ENCODE measurements at regions not wholly inside any gene's neighbourhood (a gene's known extent, or its start where the extent isn't known, plus 50 kb on each side); places are given as distances from the start of the nearest gene placed in this dataset.

DNA sequence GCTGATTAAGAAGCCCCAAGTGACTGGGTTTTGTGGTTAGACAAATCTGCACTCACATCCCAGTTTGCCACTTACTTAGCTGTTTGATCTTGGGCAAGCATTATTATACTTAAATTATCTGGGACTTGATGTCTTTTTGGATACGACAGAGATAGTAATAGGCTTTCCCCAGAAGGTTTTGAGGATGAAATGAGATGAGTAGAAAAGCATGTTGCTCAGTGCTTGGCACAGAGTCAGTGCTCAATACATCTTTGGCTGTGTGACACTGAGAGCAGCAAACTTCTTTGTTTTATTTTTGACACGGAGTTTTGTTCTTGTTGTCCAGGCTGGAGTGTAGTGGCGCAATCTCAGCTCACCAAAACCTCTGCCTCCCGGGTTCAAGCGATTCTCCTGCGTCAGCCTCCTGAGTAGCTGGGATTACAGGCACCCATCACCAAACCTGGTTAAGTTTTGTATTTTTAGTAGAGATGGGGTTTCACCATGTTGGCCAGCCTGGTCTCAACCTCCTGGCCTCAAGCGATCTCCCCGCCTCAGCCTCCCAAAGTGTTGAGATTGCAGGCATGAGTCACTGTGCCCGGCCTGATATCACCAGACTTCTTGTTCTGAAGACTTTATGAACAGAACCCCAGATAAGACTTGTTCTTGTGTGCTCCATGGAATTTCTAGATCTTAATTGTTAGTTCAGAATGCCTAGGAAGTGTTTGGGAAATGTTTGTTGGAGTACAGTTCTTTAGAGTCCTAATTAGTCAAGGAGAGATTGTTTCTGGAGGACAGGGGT lies 521.2 kb downstream of the SLC4A3 start:
- no peaks in the 10 kb centered on the region for H3K9me3 ChIP-seq (ENCODE audit: insufficient read depth, low read depth, low read length)
- H3K27me3 ChIP-seq (ENCODE audit: insufficient read depth, low read length) = no peaks in the 10 kb centered on the region
- H3K4me1 ChIP-seq (ENCODE audit: insufficient read depth, low read length) = no peaks in the 10 kb centered on the region
- H3K4me3 ChIP-seq (ENCODE audit: low read length) = no peak overlapping the region
- no peaks in the 10 kb centered on the region for H3K36me3 ChIP-seq (ENCODE audit: insufficient read depth, low read length)
- no peak overlapping the region for H3K27ac ChIP-seq (ENCODE audit: low read depth, low read length)
- WGBS = 96% methylated on average over 9 of the region's 9 CpGs
- no peak overlapping the region for H3K9ac ChIP-seq (ENCODE audit: low read depth, low read length)

DNA sequence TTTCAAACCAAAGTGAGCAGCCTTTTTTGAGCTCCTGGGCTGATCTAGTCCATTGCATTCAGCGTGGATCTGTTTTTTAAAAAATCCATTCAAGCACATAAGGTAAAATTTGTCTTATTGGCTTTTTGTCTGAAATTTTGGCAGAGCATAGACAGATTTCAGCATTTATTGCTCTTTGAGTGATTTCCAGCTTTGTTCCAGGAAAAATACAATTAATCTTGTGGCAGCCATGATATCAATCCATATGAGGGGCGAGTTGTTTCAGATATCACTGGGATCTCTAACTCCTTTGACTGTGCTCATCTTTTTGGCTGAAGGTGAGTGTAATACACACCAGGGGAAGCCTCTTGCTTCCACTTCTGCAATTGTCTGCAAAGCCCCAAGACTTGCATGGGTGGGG lies 523.9 kb downstream of the SLC4A3 start:
- no peaks in the 10 kb centered on the region for H3K9me3 ChIP-seq (ENCODE audit: insufficient read depth, low read depth, low read length)
- H3K9ac ChIP-seq (ENCODE audit: low read depth, low read length) = no peak overlapping the region
- WGBS = 97% methylated on average over 2 of the region's 2 CpGs

DNA sequence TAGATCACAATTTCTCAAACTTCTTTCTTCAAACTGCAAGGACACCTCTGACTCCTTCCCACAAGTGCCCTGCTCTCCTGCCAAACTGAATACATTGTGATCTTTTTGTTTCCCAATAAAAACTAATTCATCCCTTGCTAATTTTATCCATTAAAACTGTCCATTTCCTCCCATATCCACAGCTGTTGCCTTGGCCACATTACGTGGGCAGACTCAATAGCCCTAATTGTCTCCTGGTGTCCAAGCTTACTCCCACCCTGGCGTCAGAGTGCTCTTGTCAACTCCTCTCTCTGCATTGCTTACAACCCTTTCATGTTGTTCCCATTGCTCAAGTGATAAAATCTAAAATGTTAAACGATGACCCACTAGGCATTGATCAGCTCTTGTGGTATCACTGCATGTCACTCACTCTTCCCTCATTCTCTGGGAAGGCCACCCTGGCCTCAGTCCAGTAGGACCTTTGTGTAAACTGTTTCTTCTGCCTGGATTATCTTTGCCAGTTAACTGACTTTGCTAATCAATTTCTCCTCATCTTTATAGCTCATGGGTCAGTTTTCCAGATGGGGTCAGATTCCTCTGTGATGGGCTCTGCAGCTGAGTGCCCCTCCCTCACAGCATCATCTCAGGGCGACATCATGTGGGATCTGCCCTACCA lies 525.0 kb downstream of the SLC4A3 start:
- Histone ChIP-seq H3K27ac (ENCODE audit: low read depth, low read length) (no peak overlapping the region), H3K4me1 (ENCODE audit: insufficient read depth, low read length) (no peaks in the 10 kb centered on the region), H3K36me3 (ENCODE audit: insufficient read depth, low read length) (no peaks in the 10 kb centered on the region), H3K27me3 (ENCODE audit: insufficient read depth, low read length) (no peaks in the 10 kb centered on the region), H3K4me3 (ENCODE audit: low read length) (no peak overlapping the region), H3K9me3 (ENCODE audit: insufficient read depth, low read depth, low read length) (no peaks in the 10 kb centered on the region), H3K9ac (ENCODE audit: low read depth, low read length) (no peak overlapping the region)
- WGBS = 91% methylated on average over 4 of the region's 4 CpGs

More for the DNA sequence above, 523.9 kb downstream of the SLC4A3 start:
- Histone ChIP-seq H3K4me1 (ENCODE audit: insufficient read depth, low read length) (no peaks in the 10 kb centered on the region), H3K27ac (ENCODE audit: low read depth, low read length) (no peak overlapping the region), H3K4me3 (ENCODE audit: low read length) (no peak overlapping the region), H3K27me3 (ENCODE audit: insufficient read depth, low read length) (no peaks in the 10 kb centered on the region), H3K36me3 (ENCODE audit: insufficient read depth, low read length) (no peaks in the 10 kb centered on the region)

DNA sequence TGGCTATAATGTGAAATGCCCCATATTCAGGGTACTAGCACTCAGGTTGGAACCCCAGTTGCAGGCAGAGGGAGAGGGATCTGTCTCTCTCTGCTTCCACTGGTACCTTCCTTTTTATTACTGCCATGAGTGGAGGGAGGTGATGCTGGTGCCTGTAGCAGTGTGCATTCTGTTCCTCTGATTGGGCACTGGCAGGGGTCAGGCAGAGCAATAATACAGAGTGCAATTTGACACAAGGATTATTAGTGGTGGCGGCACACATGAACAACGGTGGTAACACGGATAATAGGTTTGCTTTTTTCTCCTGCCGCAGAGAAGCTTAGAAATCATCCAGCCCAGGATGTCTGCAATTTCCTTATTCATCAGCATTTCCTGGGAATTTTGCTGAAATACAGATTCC lies 525.7 kb downstream of the SLC4A3 start:
- Histone ChIP-seq H3K27ac (ENCODE audit: low read depth, low read length) (no peak overlapping the region), H3K4me3 (ENCODE audit: low read length) (no peak overlapping the region), H3K36me3 (ENCODE audit: insufficient read depth, low read length) (no peaks in the 10 kb centered on the region), H3K9ac (ENCODE audit: low read depth, low read length) (no peak overlapping the region), H3K9me3 (ENCODE audit: insufficient read depth, low read depth, low read length) (no peaks in the 10 kb centered on the region), H3K4me1 (ENCODE audit: insufficient read depth, low read length) (no peaks in the 10 kb centered on the region), H3K27me3 (ENCODE audit: insufficient read depth, low read length) (no peaks in the 10 kb centered on the region)
- 94% methylated on average over 4 of the region's 4 CpGs for WGBS

DNA sequence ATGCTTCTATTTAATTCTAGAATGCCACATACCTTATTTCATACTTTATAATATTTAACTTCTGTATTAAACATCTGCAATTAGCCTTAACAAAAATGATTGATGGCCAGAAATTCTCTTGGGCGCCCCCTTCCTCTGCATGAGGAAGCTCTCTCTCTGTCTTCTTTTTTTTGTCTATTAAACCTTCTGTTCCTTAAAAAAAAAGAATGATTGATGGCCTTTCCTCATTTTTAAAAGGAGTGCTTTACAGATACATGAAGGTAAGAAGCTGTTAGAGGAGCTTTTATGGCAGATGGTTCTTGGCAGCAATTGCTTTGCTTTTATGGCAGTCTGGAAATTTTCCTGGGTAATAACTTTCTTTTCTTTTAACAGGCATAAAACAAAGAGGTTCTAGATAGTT lies 526.9 kb downstream of the SLC4A3 start:
- H3K4me1 ChIP-seq (ENCODE audit: insufficient read depth, low read length) = no peaks in the 10 kb centered on the region
- no peaks in the 10 kb centered on the region for H3K36me3 ChIP-seq (ENCODE audit: insufficient read depth, low read length)
- H3K27ac ChIP-seq (ENCODE audit: low read depth, low read length) = no peak overlapping the region
- H3K4me3 ChIP-seq (ENCODE audit: low read length) = no peak overlapping the region
- no peaks in the 10 kb centered on the region for H3K9me3 ChIP-seq (ENCODE audit: insufficient read depth, low read depth, low read length)
- WGBS = 87% methylated on average over 1 of the region's 1 CpG
- H3K27me3 ChIP-seq (ENCODE audit: insufficient read depth, low read length) = no peaks in the 10 kb centered on the region
- H3K9ac ChIP-seq (ENCODE audit: low read depth, low read length) = no peak overlapping the region

DNA sequence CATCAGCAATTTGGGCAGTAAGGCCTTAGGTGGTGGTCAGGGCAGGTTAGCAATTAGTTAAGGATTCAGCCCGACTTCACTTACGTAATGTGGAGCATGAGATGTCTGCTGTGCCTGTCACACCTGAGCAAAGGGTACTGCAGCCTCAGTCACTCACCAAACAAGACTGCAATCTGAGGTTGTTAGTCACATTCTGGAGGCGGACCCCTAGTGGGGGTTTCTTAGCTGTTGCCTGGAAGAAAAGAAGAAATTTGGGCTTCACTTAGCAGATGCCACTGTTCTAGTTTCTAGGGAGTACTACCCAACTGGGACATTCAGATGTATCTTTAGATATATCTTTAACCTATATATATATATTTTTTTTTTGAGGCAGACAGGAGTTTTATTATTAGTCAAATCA lies 529.9 kb downstream of the SLC4A3 start:
- no peaks in the 10 kb centered on the region for H3K9me3 ChIP-seq (ENCODE audit: insufficient read depth, low read depth, low read length)
- WGBS = 95% methylated on average over 3 of the region's 3 CpGs
- no peak overlapping the region for H3K9ac ChIP-seq (ENCODE audit: low read depth, low read length)
- H3K27ac ChIP-seq (ENCODE audit: low read depth, low read length) = no peak overlapping the region
- H3K4me3 ChIP-seq (ENCODE audit: low read length) = no peak overlapping the region
- H3K27me3 ChIP-seq (ENCODE audit: insufficient read depth, low read length) = no peaks in the 10 kb centered on the region
- H3K4me1 ChIP-seq (ENCODE audit: insufficient read depth, low read length) = no peaks in the 10 kb centered on the region
- no peaks in the 10 kb centered on the region for H3K36me3 ChIP-seq (ENCODE audit: insufficient read depth, low read length)

DNA sequence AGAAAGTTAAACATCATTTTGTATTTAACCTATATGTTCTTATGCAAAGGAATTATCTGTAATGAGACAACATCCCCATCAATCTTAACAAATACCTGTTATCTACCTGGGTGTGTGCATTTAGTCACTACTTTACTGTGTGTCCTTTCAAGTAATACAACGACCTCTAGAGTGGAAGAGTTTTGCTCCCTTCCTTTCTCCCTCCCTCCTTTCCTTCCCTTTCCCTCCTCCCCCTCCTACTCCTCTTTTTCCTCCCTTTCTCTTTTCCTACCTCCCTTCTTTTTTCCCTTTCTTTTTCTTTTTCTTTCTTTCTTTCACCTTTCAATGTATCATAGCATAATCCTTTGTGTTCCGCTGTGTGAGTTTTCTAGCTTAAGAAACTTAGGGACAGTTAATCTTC lies 532.3 kb downstream of the SLC4A3 start:
- Histone ChIP-seq H3K4me1 (ENCODE audit: insufficient read depth, low read length) (no peaks in the 10 kb centered on the region), H3K27me3 (ENCODE audit: insufficient read depth, low read length) (no peaks in the 10 kb centered on the region), H3K36me3 (ENCODE audit: insufficient read depth, low read length) (no peaks in the 10 kb centered on the region), H3K9me3 (ENCODE audit: insufficient read depth, low read depth, low read length) (no peaks in the 10 kb centered on the region), H3K27ac (ENCODE audit: low read depth, low read length) (no peak overlapping the region), H3K4me3 (ENCODE audit: low read length) (no peak overlapping the region), H3K9ac (ENCODE audit: low read depth, low read length) (no peak overlapping the region)
- WGBS = 78% methylated on average over 2 of the region's 2 CpGs

DNA sequence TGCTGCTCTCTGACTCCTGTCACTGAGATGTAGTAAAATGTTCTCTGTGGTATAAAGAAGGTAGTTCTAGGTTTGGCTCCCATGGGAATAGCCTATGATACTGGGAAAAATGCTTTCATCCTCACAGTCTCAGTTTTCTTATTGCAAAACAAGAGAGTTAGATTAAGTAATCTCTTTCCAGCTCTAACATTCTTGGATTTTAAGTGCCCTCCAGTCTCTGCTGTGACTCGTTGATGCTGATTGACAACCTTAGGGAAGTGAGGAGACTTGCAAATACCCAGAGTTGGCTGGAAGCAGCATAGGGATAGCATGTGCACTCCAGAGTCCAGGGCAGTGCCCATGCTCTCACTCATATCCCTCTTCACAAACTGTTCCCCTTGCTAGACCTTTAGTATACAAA lies 534.9 kb downstream of the SLC4A3 start:
- H3K4me1 ChIP-seq (ENCODE audit: insufficient read depth, low read length) = no peaks in the 10 kb centered on the region
- no peak overlapping the region for H3K9ac ChIP-seq (ENCODE audit: low read depth, low read length)
- no peaks in the 10 kb centered on the region for H3K9me3 ChIP-seq (ENCODE audit: insufficient read depth, low read depth, low read length)
- WGBS = 67% methylated on average over 1 of the region's 1 CpG
- H3K36me3 ChIP-seq (ENCODE audit: insufficient read depth, low read length) = no peaks in the 10 kb centered on the region
- H3K27me3 ChIP-seq (ENCODE audit: insufficient read depth, low read length) = no peaks in the 10 kb centered on the region
- H3K4me3 ChIP-seq (ENCODE audit: low read length) = no peak overlapping the region
- no peak overlapping the region for H3K27ac ChIP-seq (ENCODE audit: low read depth, low read length)

DNA sequence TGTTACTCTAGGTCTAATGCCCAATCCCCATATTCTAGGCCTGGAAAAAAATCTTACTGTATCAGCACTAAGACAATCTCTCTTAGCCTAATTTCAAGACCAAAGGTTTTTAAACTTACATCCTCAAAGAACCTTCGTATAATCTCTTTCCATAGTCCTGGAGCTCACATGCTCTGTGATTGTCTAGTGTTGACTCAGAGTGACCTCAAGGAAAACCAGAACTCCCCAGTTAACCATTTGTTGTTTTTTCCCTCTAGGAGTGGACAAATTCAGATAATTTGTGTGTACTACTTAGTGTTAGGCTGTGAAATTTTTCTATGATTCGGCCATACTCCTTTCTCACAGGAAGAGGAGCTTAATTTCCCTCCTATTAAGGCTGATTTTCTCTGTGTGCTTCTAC lies 536.1 kb downstream of the SLC4A3 start:
- WGBS = 93% methylated on average over 1 of the region's 2 CpGs
- Histone ChIP-seq H3K36me3 (ENCODE audit: insufficient read depth, low read length) (no peaks in the 10 kb centered on the region), H3K9ac (ENCODE audit: low read depth, low read length) (no peak overlapping the region)

DNA sequence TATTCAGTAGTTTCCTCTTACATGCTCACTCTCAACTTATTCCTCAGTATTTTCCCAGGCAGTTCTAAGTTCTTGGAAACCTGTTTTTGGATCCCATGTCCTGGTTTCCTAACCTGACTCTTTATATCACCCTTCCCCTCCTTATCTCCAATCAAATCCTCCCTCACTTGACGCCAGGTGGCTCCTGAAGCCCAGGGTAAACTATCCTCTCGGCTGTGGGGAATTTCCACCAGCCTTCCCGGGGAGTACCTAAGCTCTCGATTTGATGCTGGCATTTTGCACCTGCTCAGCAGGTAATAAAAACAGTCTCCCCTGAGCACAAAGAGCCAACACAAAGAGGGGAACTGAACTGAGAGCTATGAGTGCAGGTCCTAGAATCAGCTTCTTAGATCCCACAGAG lies 538.0 kb downstream of the SLC4A3 start:
- 66% methylated on average over 4 of the region's 4 CpGs for WGBS
- Histone ChIP-seq H3K27ac (ENCODE audit: low read depth, low read length) (no peak overlapping the region), H3K9ac (ENCODE audit: low read depth, low read length) (no peak overlapping the region), H3K9me3 (ENCODE audit: insufficient read depth, low read depth, low read length) (no peaks in the 10 kb centered on the region), H3K4me1 (ENCODE audit: insufficient read depth, low read length) (no peaks in the 10 kb centered on the region), H3K36me3 (ENCODE audit: insufficient read depth, low read length) (no peaks in the 10 kb centered on the region), H3K27me3 (ENCODE audit: insufficient read depth, low read length) (no peaks in the 10 kb centered on the region), H3K4me3 (ENCODE audit: low read length) (no peak overlapping the region)

More for the DNA sequence above, 536.1 kb downstream of the SLC4A3 start:
- Histone ChIP-seq H3K4me1 (ENCODE audit: insufficient read depth, low read length) (no peaks in the 10 kb centered on the region), H3K4me3 (ENCODE audit: low read length) (no peak overlapping the region), H3K27ac (ENCODE audit: low read depth, low read length) (no peak overlapping the region), H3K9me3 (ENCODE audit: insufficient read depth, low read depth, low read length) (no peaks in the 10 kb centered on the region), H3K27me3 (ENCODE audit: insufficient read depth, low read length) (no peaks in the 10 kb centered on the region)

DNA sequence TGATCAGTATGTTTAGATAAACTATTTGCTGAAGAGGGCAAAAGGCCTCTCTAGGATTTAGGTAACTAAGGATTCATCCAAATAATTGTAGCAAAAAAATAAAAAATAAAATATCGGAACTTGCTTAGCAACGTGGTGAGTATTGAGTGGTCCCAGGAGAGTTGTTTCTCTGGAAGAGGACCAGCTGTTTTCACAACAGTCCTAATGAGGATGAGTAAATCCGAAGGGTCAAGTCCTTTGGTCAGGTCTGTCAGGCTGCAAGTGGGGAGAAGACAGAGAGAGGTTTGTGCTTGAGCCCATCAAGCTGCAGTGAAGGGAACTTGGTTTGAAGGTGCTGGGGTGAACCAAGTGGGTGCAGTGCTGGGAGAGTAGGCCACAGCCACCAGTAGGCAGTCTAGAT lies 539.2 kb downstream of the SLC4A3 start:
- no peaks in the 10 kb centered on the region for H3K36me3 ChIP-seq (ENCODE audit: insufficient read depth, low read length)
- H3K9ac ChIP-seq (ENCODE audit: low read depth, low read length) = no peak overlapping the region
- no peak overlapping the region for H3K4me3 ChIP-seq (ENCODE audit: low read length)
- no peaks in the 10 kb centered on the region for H3K9me3 ChIP-seq (ENCODE audit: insufficient read depth, low read depth, low read length)
- H3K27ac ChIP-seq (ENCODE audit: low read depth, low read length) = no peak overlapping the region
- no peaks in the 10 kb centered on the region for H3K27me3 ChIP-seq (ENCODE audit: insufficient read depth, low read length)
- 94% methylated on average over 3 of the region's 3 CpGs for WGBS
- H3K4me1 ChIP-seq (ENCODE audit: insufficient read depth, low read length) = no peaks in the 10 kb centered on the region
